ENCODE measurements at regions not wholly inside any gene's neighbourhood (a gene's known extent, or its start where the extent isn't known, plus 50 kb on each side); places are given as distances from the start of the nearest gene placed in this dataset.
"Not testable (repeated sequence)": the region's sequence is repeated elsewhere in the genome, so short reads cannot be mapped to it uniquely, and the experiment has no call there.

DNA sequence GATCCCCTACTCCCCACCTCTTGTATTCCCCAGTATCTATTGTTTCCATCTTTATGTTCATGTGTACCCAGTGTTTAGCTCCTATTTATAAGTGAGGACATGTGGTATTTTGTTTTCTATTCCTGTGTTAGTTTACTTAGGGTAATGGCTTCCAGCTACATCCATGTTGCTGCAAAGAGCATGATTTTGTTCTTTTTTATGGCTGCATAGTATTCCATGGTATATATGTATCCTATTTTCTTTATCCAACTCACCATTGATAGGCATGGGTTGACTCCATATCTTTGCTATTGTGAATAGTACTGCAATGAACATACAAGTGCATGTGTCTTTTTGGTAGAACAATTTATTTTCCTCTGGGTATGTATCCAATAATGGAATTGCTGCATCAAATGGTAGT, 154.6 kb upstream of the POGK start:
- TF ChIP-seq POLR2A, EP300 (IDR thresholded peaks at IDR 0.05): not testable (repeated sequence)
- TF ChIP-seq, protein P1, sequence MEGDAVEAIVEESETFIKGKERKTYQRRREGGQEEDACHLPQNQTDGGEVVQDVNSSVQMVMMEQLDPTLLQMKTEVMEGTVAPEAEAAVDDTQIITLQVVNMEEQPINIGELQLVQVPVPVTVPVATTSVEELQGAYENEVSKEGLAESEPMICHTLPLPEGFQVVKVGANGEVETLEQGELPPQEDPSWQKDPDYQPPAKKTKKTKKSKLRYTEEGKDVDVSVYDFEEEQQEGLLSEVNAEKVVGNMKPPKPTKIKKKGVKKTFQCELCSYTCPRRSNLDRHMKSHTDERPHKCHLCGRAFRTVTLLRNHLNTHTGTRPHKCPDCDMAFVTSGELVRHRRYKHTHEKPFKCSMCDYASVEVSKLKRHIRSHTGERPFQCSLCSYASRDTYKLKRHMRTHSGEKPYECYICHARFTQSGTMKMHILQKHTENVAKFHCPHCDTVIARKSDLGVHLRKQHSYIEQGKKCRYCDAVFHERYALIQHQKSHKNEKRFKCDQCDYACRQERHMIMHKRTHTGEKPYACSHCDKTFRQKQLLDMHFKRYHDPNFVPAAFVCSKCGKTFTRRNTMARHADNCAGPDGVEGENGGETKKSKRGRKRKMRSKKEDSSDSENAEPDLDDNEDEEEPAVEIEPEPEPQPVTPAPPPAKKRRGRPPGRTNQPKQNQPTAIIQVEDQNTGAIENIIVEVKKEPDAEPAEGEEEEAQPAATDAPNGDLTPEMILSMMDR (IDR thresholded peaks at IDR 0.05): not testable (repeated sequence)
